CD4-positive, alpha-beta T cell treated with Interleukin-15 for 4 hours (primary cell): ENCODE measurements at regions not wholly inside any gene's neighbourhood (a gene's known extent, or its start where the extent isn't known, plus 50 kb on each side); places are given as distances from the start of the nearest gene placed in this dataset.
"Not testable (repeated sequence)": the region's sequence is repeated elsewhere in the genome, so short reads cannot be mapped to it uniquely, and the experiment has no call there.

Source experiments
- DNase-seq: peaks from one replicate; pipeline ENCODE4 v3.0.0-alpha.2; 2020; ENCODE audit warnings: low spot score

DNA sequence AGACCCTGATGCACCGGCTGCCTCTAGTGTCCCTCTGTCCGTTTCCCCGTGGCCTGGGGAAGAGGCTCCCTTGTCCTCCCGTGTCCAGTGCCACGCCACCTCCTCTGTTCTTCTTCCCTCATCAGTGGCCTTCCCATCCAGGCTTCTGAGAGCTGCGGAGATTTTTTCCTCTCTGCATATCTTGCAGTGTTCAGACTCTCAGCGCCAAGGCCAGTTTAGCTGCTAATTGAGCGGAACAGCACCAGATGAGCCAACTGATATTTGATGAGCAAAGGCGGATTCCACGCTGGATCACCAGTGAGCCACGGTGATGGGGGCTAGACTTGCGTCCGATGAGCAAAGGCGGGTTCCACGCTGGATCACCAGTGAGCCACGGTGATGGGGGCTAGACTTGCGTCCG, 257.6 kb downstream of the FOXL1 start:
- DNase-seq, result no peak

DNA sequence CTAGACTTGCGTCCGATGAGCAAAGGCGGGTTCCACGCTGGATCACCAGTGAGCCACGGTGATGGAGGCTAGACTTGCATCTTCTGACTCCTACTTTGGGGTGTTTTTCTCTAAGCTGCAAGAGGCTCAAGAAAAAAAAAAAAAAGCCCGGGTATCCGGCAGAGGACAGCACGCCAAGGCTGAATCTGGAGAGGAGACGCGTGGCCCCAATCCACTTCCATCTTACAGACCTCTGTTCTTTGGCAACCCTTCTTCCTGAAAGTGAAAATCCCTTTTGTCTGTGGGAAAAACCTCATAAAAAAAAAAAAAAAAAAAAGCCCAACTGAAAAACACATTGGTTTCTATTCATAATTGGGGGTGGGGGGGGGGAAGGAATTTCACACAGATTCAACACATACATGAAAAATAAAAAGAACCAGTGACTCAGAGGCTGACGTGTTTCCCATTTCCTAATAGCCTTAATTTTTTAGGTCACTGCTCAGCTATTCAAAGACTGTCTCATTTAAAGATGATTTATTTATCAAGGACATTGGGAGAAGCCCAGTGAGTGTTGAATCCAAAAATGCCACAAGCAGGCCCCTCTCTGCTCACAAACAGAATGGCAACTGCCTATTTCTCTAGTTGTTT, 258.3 kb downstream of the FOXL1 start:
- DNase-seq, result no peak

DNA sequence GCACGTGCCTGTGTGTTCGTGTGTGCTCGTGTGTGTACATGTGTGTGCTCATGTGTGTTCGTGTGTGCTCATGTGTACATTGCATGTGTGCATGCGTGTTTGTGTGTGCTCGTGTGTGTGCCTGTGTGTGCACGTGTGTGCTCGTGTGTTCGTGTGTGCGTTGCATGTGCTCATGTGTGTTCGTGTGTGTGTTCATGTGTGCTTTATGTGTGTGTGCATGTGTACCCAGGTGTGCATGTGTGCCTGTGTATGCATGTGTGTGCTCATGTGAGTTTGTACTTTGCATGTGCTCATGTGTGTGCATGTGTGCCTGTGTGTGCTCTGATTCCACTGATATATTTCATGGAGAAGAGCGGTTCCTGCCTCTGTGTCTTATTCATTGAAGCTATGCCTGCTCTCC, 265.5 kb downstream of the FOXL1 start:
- no peak for DNase-seq

DNA sequence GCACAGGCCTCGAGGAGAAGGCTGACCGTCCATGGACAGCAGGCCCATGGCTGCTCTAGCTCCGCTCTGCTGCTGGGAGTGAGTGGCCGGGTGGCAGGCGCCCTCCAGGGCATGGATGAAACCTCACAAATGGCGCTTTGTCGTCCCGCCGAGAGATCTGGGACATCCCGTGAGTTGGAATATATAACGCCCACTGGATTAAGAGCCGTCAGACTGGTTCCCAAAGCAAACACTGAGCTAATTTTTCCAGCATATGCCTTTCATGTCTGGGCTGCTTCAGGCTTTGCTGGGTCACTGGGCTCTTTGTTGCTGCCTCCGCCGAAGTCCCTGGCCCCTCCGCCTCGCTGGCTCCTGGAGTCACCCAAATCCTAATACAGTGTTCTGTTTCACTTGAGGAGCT, 266.3 kb downstream of the FOXL1 start:
- no peak for DNase-seq

DNA sequence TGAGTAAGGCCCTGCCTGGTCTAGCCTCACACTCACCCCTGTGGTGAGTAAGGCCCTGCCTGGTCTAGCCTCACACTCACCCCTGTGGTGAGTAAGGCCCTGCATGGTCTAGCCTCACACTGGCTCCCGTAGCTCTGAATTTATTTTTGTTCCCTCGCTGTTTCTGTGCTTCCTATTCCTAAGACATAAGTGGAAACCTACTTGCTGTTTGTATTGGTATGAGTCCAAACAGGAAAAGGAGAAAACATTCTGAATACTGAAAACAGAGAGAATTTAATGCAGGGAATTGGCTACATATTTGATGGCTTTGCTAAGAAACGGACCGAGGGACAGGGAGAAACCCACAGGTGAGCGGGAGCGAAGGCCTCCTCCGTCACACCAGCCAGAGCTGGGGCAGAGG, 267.8 kb downstream of the FOXL1 start:
- DNase-seq, result no peak

DNA sequence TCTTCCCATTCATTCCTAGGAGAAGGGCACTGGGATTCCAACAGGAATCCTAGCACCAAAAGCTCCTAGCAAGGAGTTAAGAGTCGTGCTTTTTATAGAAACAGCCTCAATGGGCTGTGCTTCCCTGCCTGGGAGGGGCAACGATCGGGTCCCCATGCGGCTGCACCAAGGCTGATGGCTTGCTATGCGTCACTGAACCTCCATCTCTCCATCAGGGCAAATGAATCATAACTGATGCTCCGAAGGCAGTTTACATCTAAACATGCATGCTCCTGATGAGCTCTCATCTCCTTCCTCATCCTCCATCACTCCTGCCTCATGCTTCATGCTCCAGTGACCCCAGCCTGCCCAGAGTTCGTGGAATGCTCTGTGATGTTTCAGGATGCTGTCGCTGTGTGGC, 270.5 kb downstream of the FOXL1 start:
- DNase-seq, result no peak

DNA sequence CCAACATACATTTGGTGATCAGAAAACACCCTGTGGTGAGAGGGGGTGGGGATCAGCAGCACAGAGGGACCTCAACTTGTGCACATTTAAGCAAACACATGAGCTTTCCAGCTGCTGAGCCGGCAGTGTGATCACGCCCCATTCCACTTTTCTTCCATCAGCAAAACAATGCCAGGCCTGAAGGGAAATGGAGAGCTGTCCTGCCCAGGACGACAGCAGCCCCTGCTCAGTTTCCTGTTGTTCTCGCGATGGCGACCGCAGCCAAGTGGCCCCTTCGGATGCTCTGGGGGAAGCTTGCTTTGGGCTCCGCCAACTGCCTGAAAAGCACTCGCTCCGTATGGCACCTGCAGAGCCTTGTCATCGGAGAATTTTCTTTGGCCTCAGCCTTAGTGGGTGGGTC, 272.3 kb downstream of the FOXL1 start:
- no peak for DNase-seq

DNA sequence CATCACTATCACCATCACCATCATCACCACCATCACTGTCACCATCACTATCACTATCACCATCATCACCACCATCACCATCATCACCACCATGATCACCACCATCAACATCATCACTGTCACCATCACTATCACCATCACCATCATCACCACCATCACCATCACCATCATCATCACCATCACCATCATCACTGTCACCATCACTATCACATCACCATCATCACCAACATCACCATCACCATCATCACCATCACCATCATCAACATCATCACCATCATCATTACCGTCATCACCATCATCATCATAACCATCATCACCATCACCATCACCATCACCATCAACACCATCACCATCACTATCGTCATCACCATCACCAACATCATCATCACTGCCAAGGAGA, 273.8 kb downstream of the FOXL1 start:
- no peak for DNase-seq

DNA sequence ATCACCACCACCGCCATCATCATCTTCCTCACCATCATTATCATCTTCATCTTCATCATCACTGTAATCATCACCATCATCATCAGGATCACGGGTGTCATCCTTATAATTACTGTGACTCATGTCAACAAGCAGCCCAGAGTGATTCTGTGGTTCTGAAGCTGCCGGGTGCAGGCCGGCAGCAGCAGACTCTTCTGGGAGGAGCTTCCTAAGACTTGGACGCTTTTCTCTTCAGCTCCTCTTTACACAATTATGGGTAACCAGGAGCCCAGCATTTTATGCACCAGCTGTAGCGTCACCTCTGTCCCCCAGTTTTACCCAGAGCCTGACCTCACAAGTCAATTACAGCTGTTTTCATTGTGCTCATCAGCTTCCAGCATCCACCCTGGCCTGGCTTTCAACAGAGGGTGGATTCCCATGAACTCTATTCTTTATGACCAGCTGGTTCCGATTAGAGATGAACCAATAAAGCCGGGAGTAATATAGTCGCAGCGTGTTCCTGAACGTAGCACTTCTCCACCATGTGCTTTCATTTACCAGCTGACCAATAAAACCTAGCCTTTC, 275.8 kb downstream of the FOXL1 start:
- no peak for DNase-seq

DNA sequence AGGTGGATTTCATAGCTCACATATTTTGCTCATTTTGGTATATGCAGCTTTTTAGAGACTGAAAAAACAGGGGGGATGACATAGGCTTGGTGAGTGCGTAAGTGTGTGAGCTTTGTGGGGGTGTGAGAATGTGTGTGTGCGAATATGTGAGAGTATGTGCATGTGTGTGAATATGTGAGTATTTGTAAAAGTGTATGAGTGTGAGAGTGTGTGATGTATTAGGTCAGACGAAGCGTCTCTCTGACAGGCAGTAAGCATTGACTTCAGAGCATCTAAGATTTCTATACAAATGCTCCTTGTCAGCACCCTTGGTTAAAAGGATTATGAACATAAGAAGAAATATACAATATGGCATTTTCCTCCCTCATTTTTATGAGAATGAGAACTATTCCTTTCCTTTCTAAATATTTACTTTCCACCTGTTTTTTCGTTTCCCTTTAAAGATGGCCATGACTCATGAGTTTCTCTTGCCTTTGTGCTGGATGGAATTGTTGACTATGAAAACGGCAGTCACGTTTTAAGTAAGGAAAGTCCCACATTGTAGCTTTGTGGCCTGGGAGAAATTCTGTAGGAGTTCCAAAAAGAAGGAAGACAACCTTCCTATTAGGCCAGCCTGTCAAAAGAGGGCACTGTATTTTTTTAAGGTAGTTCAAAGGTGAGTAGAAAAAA, 276.4 kb downstream of the FOXL1 start:
- DNase-seq, result no peak

DNA sequence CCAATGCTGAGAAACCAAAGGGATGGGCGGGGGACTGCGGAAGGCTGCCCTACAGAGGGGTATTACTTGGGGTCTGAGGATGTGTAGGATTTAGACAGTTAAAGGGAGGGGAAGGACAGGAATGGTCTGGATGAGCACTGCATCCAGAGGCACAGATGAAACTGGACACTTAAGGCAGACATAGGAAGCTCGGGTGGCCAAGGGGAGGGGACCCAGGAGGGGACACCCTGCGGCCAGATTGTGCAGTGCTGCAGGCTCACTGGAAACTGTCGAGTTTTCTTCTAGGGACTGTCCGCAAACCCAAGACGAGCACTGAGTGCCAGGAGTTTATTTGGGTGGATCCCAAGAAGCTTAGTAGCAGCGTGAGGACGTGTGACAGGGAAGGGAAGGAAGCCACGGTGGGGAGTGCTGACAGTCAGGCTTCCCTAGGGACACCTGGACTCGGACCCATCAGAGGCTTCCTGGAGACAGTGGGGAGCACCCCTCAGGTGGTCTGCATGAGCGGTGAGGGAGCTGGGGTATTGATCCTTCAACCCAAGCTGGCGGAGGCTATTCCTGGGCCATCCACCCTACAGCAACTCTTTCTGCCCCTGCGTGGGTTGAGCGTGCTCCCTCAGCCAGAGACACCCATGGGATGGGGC, 278.7 kb downstream of the FOXL1 start:
- DNase-seq, result no peak

DNA sequence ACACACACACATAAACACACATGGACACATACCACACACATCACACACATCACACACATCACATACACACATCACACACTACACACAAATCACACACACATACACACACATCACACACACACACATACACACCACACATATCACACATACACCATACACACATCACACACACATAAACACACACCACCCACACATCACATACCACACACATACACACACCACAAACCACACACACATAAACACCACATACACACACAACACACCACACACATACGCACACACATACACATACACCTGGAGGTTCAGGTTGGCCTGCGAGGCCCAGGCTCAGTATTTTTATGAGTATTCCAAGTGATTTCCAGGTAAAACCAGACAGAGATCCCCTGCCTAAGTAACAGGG, 279.5 kb downstream of the FOXL1 start:
- no peak for DNase-seq

DNA sequence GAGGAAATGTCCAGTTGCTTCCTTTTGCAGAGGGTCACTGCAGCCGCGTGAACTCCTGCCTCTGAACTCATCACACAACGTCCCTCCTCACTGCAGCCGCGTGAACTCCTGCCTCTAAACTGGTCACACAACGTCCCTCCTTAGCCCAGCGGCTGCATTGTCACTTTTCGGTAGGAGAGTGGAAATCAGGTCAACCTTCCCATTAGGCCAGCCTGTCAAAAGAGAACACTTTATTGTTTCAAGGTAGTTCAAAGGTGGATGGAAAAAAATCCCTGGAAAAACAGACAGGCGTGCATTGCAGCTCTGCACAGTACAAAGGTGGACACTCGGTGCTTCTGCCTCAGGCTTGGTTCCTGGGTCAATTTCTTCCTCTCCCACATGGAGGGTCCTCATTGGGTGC, 280.2 kb downstream of the FOXL1 start:
- no peak for DNase-seq

DNA sequence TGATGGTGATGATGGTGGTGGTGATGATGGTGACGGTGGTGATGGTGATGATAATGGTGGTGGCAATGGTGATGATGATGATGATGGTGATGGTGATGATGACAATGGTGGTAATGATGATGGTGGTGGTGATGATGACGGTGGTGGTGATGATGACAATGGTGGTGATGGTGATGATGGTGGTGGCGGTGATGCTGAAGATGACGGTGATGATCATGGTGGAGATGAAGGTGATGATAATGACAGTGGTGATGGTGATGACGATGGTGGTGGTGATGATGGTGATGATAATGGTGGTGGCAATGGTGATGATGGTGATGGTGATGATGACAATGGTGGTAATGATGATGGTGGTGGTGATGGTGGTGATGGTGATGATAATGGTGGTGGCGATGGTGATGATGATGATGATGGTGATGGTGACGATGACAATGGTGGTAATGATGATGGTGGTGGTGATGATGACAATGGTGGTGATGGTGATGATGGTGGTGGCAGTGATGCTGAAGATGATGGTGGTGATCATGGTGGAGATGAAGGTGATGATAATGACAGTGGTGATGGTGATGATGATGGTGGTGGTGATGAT, 283.0 kb downstream of the FOXL1 start:
- not testable (repeated sequence) for DNase-seq

DNA sequence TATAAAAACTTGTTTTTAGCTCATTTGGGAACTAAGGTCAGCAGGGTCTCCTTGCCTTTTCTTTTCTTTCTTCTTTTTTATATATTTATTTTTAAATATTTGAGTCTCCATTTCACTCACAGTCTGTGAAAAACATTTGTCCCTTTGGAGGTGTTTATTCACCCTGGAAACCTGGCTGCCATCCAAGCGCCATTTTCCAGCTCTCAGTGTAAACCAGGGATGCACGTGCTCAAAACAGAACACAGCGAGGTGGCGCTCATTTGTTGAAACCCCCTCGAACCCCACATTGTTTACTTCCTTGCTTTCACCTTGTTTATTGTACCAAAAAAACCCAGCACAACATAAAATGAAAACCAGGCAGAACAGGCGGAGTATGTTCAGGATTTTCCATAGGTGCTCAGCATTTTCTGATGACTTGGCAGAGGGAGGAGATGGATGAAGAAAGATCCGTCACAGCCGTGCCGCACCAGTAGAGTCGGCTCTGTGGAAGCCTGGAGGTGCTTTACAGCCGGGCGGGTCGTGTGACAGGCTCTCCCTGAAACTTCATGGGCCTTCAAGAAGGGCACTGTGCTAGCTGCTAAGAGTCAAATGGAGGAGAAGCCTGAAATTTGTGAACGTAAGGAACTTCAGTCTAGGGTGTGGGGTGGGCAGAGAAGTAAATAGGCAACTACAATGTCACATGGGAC, 284.4 kb downstream of the FOXL1 start:
- no peak for DNase-seq

DNA sequence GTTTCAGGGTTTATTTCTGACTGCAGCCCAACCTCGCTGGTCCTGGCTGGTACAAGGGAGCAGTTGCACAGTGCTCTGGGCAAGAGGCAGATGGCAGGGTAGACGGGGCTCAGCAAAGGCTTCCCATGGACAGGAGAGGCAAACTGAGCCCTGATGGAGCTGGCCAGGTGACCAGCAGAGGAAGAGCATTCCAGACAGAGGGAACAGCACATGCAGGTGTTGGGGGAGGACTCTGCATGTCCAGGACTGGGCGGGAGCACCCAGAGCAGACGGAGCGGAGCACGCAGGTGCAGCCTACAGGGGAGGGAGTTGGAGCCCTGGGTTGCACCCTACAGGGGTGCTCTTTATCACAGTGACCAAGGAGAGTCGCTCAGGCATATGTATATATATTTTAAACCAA, 285.3 kb downstream of the FOXL1 start:
- no peak for DNase-seq

DNA sequence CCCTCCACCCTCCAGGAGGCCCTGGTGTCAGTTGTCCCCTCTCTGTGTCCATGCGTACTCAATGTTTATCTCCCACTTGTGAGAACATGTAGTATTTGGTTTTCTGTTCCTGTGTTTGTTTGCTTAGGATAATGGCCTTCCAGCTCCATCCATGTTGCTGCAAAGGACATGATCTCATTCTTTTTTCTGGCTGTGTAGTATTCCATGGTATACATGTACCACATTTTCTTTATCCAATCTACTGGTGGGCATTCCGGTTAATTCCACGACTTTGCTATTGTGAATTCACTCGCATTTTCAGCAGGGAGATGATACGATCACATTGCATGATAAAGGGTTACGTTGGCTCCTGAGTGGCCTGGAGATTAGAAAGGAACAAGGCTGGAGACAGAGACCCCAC, 286.2 kb downstream of the FOXL1 start:
- DNase-seq, result no peak

DNA sequence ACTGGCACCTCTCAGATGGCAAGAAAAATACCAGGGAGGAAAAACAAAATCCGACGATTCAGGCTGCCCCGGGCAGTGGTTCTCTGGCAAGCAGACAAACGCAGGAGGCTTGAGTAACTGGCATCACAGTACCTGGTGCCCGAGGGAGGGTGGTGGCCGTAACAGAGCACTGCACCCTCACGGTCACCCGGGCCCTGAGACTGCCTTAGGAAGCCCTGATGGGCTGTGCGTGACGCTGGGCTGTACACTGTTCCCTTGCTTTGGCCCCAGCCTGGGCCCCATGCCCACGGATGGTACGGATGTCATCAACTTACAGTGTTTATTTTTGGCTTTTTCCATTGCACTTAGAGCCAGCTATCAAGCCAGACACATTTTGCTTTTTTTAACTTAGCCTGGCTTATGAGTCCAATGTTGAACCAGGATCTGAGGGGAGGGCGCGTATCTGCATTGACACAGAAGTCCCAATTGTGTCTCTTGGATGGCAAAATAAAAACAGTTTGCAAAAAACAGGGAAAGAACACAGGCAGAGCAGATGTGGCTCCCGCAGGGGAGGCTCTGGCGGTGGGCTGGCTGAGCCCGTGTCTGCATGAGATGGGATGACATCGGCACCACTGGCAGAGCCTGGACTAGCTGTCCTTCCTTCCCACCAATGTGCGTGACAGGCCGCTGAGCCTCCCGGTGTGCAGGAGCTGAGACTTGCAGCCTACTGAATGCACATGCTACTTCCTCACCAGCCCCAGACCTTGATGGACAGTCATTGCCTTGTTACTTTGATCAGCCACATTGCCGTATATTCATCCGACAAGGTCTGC, 287.7 kb downstream of the FOXL1 start:
- DNase-seq, result no peak

DNA sequence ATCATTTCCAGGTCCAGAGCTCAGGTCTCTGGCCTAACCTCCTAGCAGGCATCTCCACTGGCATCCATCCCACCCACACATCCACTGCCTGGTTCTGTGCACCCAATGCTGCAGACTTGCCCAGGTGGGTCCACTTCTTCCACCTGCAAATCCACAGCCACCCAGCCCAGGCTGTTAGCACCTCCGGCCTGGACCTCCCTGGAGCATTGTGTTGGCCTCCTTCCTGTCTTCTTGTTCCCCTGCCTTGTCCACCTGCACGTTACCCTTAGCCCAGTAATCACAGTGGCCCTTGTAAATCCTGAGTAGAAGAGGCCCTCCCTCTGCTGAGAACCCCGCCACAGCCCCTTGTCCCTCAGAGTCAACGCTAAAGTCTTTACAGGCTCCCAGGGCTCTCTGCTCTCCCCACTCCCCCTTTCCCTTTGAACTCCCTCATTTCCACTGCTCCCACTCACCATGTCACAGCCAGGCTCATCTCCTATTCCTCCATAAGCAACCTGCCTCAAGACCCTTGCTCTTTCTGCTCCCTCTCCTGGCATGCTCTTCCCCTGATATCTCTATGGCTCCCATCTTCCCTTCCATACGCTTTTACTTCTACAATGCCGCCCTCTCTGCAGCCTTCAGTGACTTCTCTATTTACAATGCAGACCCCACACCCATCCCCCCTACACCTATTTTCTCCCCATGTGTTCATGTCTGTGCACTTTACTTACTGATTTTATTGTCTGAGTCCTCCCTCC, 288.8 kb downstream of the FOXL1 start:
- no peak for DNase-seq

DNA sequence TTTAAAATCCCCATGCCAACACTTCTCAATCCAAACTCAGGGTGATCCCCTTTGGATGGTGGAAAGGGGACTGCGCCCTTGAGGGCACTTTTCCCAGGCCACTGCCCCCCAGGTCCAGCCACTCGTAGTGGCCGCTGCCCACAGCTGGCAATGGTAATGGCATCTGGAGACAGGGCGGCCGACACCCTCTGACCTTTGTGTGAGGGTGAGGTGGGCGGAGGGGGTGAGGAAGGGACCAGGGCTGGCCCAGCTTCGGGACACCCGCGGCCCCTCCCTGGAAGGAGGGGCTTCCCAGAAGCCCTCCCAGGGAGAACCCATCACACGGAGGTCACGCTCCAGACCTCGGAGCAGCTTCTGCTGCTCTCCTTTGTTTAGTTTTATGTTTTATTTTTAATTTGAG, 289.7 kb downstream of the FOXL1 start:
- DNase-seq, result no peak

DNA sequence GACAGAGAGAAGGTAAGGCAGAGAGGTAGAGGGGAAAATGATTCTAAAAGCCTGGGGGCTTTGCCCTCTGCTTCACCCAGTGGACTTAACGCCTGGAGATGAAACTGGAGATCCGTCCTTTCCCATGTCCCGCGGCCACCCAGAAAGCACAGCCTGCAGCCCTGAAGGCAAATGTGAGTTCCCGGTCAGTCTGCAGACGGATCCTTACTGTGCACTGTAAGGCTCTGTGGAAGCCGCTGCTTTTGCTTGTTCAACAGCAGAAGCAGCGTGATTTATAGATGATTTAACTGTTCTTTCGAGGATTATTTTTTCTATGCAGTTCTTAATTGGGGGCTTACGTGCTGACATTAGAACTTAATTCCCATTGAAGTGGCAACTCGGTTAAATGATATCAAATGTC, 290.4 kb downstream of the FOXL1 start:
- DNase-seq, result no peak
